GM18907 (cell line): ENCODE measurements at regions not wholly inside any gene's neighbourhood (a gene's known extent, or its start where the extent isn't known, plus 50 kb on each side); places are given as distances from the start of the nearest gene placed in this dataset.
"Not testable (repeated sequence)": the region's sequence is repeated elsewhere in the genome, so short reads cannot be mapped to it uniquely, and the experiment has no call there.

Experiments
- ATAC-seq: cut with Tn5 transposase; IDR thresholded peaks from one replicate; pipeline ENCODE4 v1.9.1; 2021; ENCODE audit warnings: mild to moderate bottlenecking, moderate library complexity; ENCODE audit not compliant: unreplicated experiment

GRCh38 chr6:74534465-74535211, 671.2 kb downstream of the COL12A1 start:
- ATAC-seq = no peak

- no peak for ATAC-seq
Observed at GRCh38 chr6:74519163-74519562, 686.7 kb downstream of the COL12A1 start.

- no peak for ATAC-seq
Observed at GRCh38 chr6:74518035-74518434, 687.8 kb downstream of the COL12A1 start.

GRCh38 chr6:74510878-74511277, 695.0 kb downstream of the COL12A1 start:
- no peak for ATAC-seq

GRCh38 chr6:74507649-74508048, 698.2 kb downstream of the COL12A1 start:
- no peak for ATAC-seq

- ATAC-seq = no peak
Observed at GRCh38 chr6:74505391-74505790, 700.5 kb downstream of the COL12A1 start.

- no peak for ATAC-seq
Observed at GRCh38 chr6:74504941-74505340, 700.9 kb downstream of the COL12A1 start.

- ATAC-seq = no peak
Observed at GRCh38 chr6:74492587-74492986, 713.3 kb downstream of the COL12A1 start.

GRCh38 chr6:74491844-74492374, 713.9 kb downstream of the COL12A1 start:
- peak; percentile 68 for ATAC-seq

GRCh38 chr6:74488726-74489125, 717.1 kb downstream of the COL12A1 start:
- not testable (repeated sequence) for ATAC-seq

- no peak for ATAC-seq
Observed at GRCh38 chr6:74482180-74482579, 723.7 kb downstream of the COL12A1 start.

GRCh38 chr6:74480561-74480960, 725.3 kb downstream of the COL12A1 start:
- no peak for ATAC-seq

- ATAC-seq = no peak
Observed at GRCh38 chr6:74479960-74480359, 725.9 kb downstream of the COL12A1 start.

- ATAC-seq = no peak
Observed at GRCh38 chr6:74479420-74479819, 726.4 kb downstream of the COL12A1 start.

GRCh38 chr6:74474046-74474445, 731.8 kb downstream of the COL12A1 start:
- not testable (repeated sequence) for ATAC-seq

- not testable (repeated sequence) for ATAC-seq
Observed at GRCh38 chr6:74468552-74468951, 737.3 kb downstream of the COL12A1 start.

- peak; percentile 60 for ATAC-seq
Observed at GRCh38 chr6:74467533-74468215, 738.2 kb downstream of the COL12A1 start.

GRCh38 chr6:74466572-74466971, 739.3 kb downstream of the COL12A1 start:
- ATAC-seq = no peak

- no peak for ATAC-seq
Observed at GRCh38 chr6:74459260-74459659, 746.6 kb downstream of the COL12A1 start.

- no peak for ATAC-seq
Observed at GRCh38 chr6:74458536-74458935, 747.3 kb downstream of the COL12A1 start.

- no peak for ATAC-seq
Observed at GRCh38 chr6:74455786-74456185, 750.1 kb downstream of the COL12A1 start.

GRCh38 chr6:74451953-74452352, 753.9 kb downstream of the COL12A1 start:
- no peak for ATAC-seq
